Pancreas (tissue), 10 donors: ENCODE measurements at regions not wholly inside any gene's neighbourhood (a gene's known extent, or its start where the extent isn't known, plus 50 kb on each side); places are given as distances from the start of the nearest gene placed in this dataset.

Source experiments
- ATAC-seq, 4 donors: fragments of 200-7000 bp; cut with Tn5 transposase; one replicate each; pipeline versions ENCODE4 v1.8.0 to v1.9.1; 2020; ENCODE audit warnings: mild to moderate bottlenecking in 4 of 4, moderate library complexity in 4 of 4
- DNase-seq, 6 donors: peaks; one replicate each; pipeline ENCODE4 v3.0.0-alpha.2; 2020
- FAIRE-seq: peaks from 2 replicates; lab custom pipeline; 2012; peaks lifted over from hg19 to GRCh38; lab: Jason Lieb, UNC
- H3K27ac ChIP-seq, 4 donors: fragments of 200-600 bp; sonication (generic); 1 replicate in 3 of 4; 2 replicates in 1 of 4; pipeline versions ENCODE4 v1.5.0 to v1.8.0; 2020
- H3K27me3 ChIP-seq, 4 donors: fragments of 200-600 bp; one replicate each; pipeline ENCODE4 v1.8.0; 2021
- H3K36me3 ChIP-seq, 3 donors: fragments of 200-600 bp; sonication (generic) in 1 of 3; one replicate each; pipeline versions ENCODE4 v1.5.0 to v1.8.0; 2020 to 2021
- H3K4me1 ChIP-seq, 3 donors: fragments of 200-600 bp; one replicate each; pipeline ENCODE4 v1.8.0; 2021
- H3K4me3 ChIP-seq, 4 donors: fragments of 200-600 bp; sonication (generic) in 2 of 4; one replicate each; pipeline versions ENCODE4 v1.5.0 to v1.8.0; 2020 to 2021
- H3K9me3 ChIP-seq, 4 donors: fragments of 200-600 bp; one replicate each; pipeline ENCODE4 v1.8.0; 2021
- CTCF ChIP-seq, 4 donors: fragments of 200-600 bp; sonication (generic) in 3 of 4; IDR thresholded peaks; one replicate each; pipeline versions ENCODE4 v1.5.0 to v1.8.0; 2021; ENCODE audit warnings: antibody characterized with exemption in 4 of 4
- WGBS, 2 donors: extraction: QIAGEN DNeasy Blood & Tissue Kit; methylation state at CpG; one replicate each; pipeline ENCODE4 v1.1.7; 2013; 5-methylcytosine and 5-hydroxymethylcytosine counted together
- intact Hi-C, 3 donors: fragments of 100-400 bp; cut with DNase I; formaldehyde crosslinking; loops; one replicate each; pipeline versions ENCODE4 v1.11.1 to v1.14.2; 2022
- donor health status: healthy with polysubstance abuse.
- donor health status: DM: no; HTN: no; CAD: no; lungs with moderate emphysema.
- donor health status: DM: no; HTN: no; CAD: no.
- donor health status: control.
- donor health status: control.
- donor health status: Bipolar disorder and iron deficiency.
- donor health status: DM: yes; HTN: yes; CAD: no.
- donor health status: DM: no; HTN: no; CAD: no.
- donor health status: DM: no; HTN: no; CAD: no.
- donor health status: DM: yes; HTN: yes; CAD: no.

GRCh38 chr11:116210663-116211062 lies 562.1 kb downstream of the BUD13 start:
- H3K9me3 ChIP-seq, result no peaks in the 10 kb centered on the region
- H3K4me1 ChIP-seq, result no peaks in the 10 kb centered on the region
- ATAC-seq, result no peak
- TF ChIP-seq CTCF (IDR thresholded peaks at IDR 0.05), result no peak
- intact Hi-C loops, result no loop called here
- FAIRE-seq, result no peak
- WGBS, 2 donors, result 72 to 77% methylated on average over 6 of the region's 6 CpGs
- H3K4me3 ChIP-seq, result no peak overlapping the region
- H3K27me3 ChIP-seq, result no peaks in the 10 kb centered on the region
- no peaks in the 10 kb centered on the region for H3K36me3 ChIP-seq
- no peak overlapping the region for H3K27ac ChIP-seq
- no peak for DNase-seq

GRCh38 chr11:116209255-116209654 lies 563.5 kb downstream of the BUD13 start:
- no peak overlapping the region for H3K27ac ChIP-seq
- no peaks in the 10 kb centered on the region for H3K27me3 ChIP-seq
- no peak for TF ChIP-seq CTCF (IDR thresholded peaks at IDR 0.05)
- no peaks in the 10 kb centered on the region for H3K4me1 ChIP-seq
- FAIRE-seq (no peak), ATAC-seq (no peak), DNase-seq (no peak)
- WGBS, 2 donors, result 57 to 64% methylated on average over 1 of the region's 1 CpG
- no peak overlapping the region for H3K4me3 ChIP-seq
- no peaks in the 10 kb centered on the region for H3K36me3 ChIP-seq
- intact Hi-C loops, result no loop called here
- H3K9me3 ChIP-seq, result no peaks in the 10 kb centered on the region

GRCh38 chr11:116207421-116208141 lies 565.2 kb downstream of the BUD13 start:
- no peaks in the 10 kb centered on the region for H3K4me1 ChIP-seq
- H3K36me3 ChIP-seq, result no peaks in the 10 kb centered on the region
- TF ChIP-seq CTCF (IDR thresholded peaks at IDR 0.05), result no peak
- H3K27ac ChIP-seq, result no peak overlapping the region
- ATAC-seq, result no peak
- H3K27me3 ChIP-seq, result no peaks in the 10 kb centered on the region
- DNase-seq, result no peak
- FAIRE-seq, result no peak
- intact Hi-C loops, result no loop called here
- no peaks in the 10 kb centered on the region for H3K9me3 ChIP-seq
- H3K4me3 ChIP-seq, result no peak overlapping the region
- WGBS, 2 donors, result 33% methylated on average over 18 of the region's 18 CpGs

GRCh38 chr11:116207019-116207418 lies 565.8 kb downstream of the BUD13 start:
- ATAC-seq (no peak), DNase-seq (no peak), FAIRE-seq (no peak)
- no peak for TF ChIP-seq CTCF (IDR thresholded peaks at IDR 0.05)
- WGBS, 2 donors, result 56 to 63% methylated on average over 2 of the region's 2 CpGs
- no peaks in the 10 kb centered on the region for H3K9me3 ChIP-seq
- H3K4me1 ChIP-seq, result no peaks in the 10 kb centered on the region
- H3K27ac ChIP-seq, result no peak overlapping the region
- H3K27me3 ChIP-seq, result no peaks in the 10 kb centered on the region
- intact Hi-C loops, result no loop called here
- no peaks in the 10 kb centered on the region for H3K36me3 ChIP-seq
- H3K4me3 ChIP-seq, result no peak overlapping the region

GRCh38 chr11:116202922-116203321 lies 569.9 kb downstream of the BUD13 start:
- H3K36me3 ChIP-seq, result no peaks in the 10 kb centered on the region
- intact Hi-C loops, result no loop called here
- TF ChIP-seq CTCF (IDR thresholded peaks at IDR 0.05), result no peak
- no peaks in the 10 kb centered on the region for H3K27me3 ChIP-seq
- FAIRE-seq (no peak), ATAC-seq (no peak), DNase-seq (no peak)
- no peaks in the 10 kb centered on the region for H3K4me1 ChIP-seq
- no peak overlapping the region for H3K27ac ChIP-seq
- WGBS, 2 donors, result 51 to 53% methylated on average over 2 of the region's 2 CpGs
- no peak overlapping the region for H3K4me3 ChIP-seq
- H3K9me3 ChIP-seq, result no peaks in the 10 kb centered on the region
